Ascending aorta (tissue), 2 donors: ENCODE measurements at regions not wholly inside any gene's neighbourhood (a gene's known extent, or its start where the extent isn't known, plus 50 kb on each side); places are given as distances from the start of the nearest gene placed in this dataset.

Source experiments
- DNase-seq, 2 donors: peaks; one replicate each; pipeline ENCODE4 v3.0.0-alpha.2; 2019; ENCODE audit warnings: low spot score in 2 of 2
- H3K27ac ChIP-seq, 2 donors: fragments of 200-600 bp; sonication (generic); one replicate each; pipeline ENCODE4 v1.5.1; 2016 to 2017; ENCODE audit warnings: mild to moderate bottlenecking in 1 of 2
- H3K27me3 ChIP-seq: fragments of 200-600 bp; sonication (generic); one replicate; pipeline ENCODE4 v1.5.1; 2017
- H3K36me3 ChIP-seq, 2 donors: fragments of 200-600 bp; sonication (generic); one replicate each; pipeline ENCODE4 v1.5.1; 2016
- H3K4me1 ChIP-seq, 2 donors: fragments of 200-600 bp; sonication (generic); one replicate each; pipeline ENCODE4 v1.5.1; 2016 to 2017; ENCODE audit warnings: mild to moderate bottlenecking in 1 of 2
- H3K4me3 ChIP-seq, 2 donors: fragments of 200-600 bp; sonication (generic); one replicate each; pipeline ENCODE4 v1.5.1; 2016 to 2017; ENCODE audit warnings: mild to moderate bottlenecking in 1 of 2
- H3K9me3 ChIP-seq, 2 donors: fragments of 200-600 bp; sonication (generic); one replicate each; pipeline ENCODE4 v1.5.1; 2016
- CTCF ChIP-seq, 3 experiments: fragments of 200-600 bp in 2 of 3; fragments of 450-650 bp in 1 of 3; sonication (generic) in 2 of 3; IDR thresholded peaks; one replicate each; pipeline ENCODE4 v1.5.1; 2016 to 2019; ENCODE audit warnings: antibody characterized with exemption in 3 of 3, mild to moderate bottlenecking in 1 of 3, moderate library complexity in 1 of 3
- intact Hi-C: fragments of 100-400 bp; cut with DNase I; formaldehyde crosslinking; loops from one replicate; pipeline ENCODE4 v1.15.1; 2023

DNA sequence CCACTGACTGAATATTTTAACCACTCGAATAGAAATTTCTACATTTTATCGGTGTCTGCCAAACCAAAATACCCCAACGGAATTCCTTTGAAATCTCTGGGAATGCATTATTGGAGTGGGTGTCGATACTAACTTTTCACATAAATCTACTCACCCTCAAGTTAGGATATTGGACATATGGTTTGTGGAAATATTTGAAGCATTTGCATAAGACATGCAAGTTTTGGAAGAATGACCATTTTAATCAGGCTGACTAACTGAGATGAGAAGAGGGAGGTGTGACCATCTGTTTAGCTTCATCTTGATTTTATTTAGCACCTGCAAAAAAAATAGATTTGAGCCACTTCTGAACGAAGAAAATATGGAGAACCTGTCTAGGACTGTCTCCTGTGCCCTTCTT, 61.2 kb downstream of the KLF6 start:
- H3K36me3 ChIP-seq, result no peaks in the 10 kb centered on the region
- no peaks in the 10 kb centered on the region for H3K9me3 ChIP-seq
- no peak for TF ChIP-seq CTCF (IDR thresholded peaks at IDR 0.05)
- H3K4me1 ChIP-seq, result no peaks in the 10 kb centered on the region
- H3K27me3 ChIP-seq, result no peaks in the 10 kb centered on the region
- no peak overlapping the region for H3K27ac ChIP-seq
- no peak overlapping the region for H3K4me3 ChIP-seq
- intact Hi-C loops, result no loop called here
- no peak for DNase-seq

GRCh38 chr10:3720228-3721019, 64.6 kb downstream of the KLF6 start:
- no peaks in the 10 kb centered on the region for H3K27me3 ChIP-seq
- intact Hi-C loops, result no loop called here
- no peaks in the 10 kb centered on the region for H3K4me1 ChIP-seq
- H3K9me3 ChIP-seq, result no peaks in the 10 kb centered on the region
- H3K4me3 ChIP-seq, result no peak overlapping the region
- no peak for TF ChIP-seq CTCF (IDR thresholded peaks at IDR 0.05)
- H3K27ac ChIP-seq, result no peak overlapping the region
- no peaks in the 10 kb centered on the region for H3K36me3 ChIP-seq
- DNase-seq, result peak in 1 of 2 donors; percentile 77

DNA sequence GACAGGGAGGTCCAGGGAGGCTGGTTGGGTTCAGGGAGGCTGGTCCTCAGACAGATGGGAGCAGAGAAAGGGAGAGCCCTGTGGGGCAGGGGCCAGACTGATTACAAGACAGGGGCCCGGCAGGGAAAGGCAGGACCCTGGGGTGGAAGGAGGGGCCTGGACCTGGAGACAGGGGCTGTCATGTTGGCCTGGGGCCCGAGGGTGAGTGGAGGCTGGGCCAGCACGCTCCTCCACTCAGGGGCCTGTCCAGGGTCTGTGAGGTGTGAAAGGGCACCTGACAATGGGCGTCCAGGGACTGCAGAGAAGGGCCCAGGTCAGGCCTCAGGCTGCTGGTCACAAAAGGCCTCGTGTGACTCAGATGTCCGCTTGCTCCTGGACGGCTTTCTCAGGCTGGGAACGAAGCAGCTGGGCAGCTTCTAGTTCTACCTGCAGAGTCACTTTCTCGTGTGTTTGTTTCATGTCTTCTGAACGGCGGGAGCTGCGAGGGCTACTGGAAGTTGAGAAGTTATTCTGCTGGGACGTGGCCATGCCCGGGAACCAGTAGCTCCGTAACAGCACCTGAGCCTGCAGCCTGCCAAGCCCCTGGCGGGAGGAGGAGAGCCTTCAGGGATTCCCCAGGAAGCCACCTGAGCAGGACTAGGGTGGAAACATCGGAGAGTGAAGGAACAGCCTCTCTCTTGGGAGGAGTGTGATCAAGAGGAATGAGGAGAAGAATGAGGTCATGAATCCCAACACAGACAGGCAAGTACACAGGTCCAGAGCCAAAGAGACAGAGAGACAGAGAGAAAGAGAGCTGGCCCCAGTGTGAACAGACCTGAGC, 65.8 kb downstream of the KLF6 start:
- no peaks in the 10 kb centered on the region for H3K27me3 ChIP-seq
- no peaks in the 10 kb centered on the region for H3K9me3 ChIP-seq
- intact Hi-C loops, result no loop called here
- no peak overlapping the region for H3K27ac ChIP-seq
- H3K4me3 ChIP-seq, result no peak overlapping the region
- DNase-seq, result no peak
- no peak for TF ChIP-seq CTCF (IDR thresholded peaks at IDR 0.05)
- no peaks in the 10 kb centered on the region for H3K36me3 ChIP-seq
- H3K4me1 ChIP-seq, result no peaks in the 10 kb centered on the region

DNA sequence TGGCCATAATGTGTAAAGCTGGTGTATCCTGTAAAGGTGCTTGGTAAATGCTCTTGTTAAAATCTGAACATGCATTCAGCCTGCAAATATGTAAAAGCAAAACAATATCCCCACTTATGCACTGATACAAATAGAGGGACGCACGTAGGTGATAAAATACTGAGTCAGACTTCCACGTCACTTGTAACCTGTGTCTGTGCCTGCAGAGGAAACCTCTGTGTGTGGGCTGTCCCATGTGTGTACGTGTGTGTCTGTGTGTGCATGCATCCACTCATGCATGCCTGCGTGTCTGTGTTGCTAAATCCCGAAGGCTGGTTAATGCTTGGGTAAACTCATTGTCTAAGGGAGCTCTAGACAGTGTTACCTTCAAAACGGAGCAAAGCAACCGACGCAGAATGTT, 68.9 kb downstream of the KLF6 start:
- H3K4me3 ChIP-seq, result no peak overlapping the region
- no peak for DNase-seq

GRCh38 chr10:3714967-3715366, 70.0 kb downstream of the KLF6 start:
- peaks cover 0 to 8% of the 10 kb centered on the region in 2 donors for H3K9me3 ChIP-seq
- no peaks in the 10 kb centered on the region for H3K36me3 ChIP-seq
- intact Hi-C loops, result no loop called here
- no peak overlapping the region for H3K27ac ChIP-seq
- H3K4me1 ChIP-seq, result no peaks in the 10 kb centered on the region
- no peaks in the 10 kb centered on the region for H3K27me3 ChIP-seq
- DNase-seq, result no peak
- no peak for TF ChIP-seq CTCF (IDR thresholded peaks at IDR 0.05)
- H3K4me3 ChIP-seq, result no peak overlapping the region

More for the DNA sequence above, 68.9 kb downstream of the KLF6 start:
- Histone ChIP-seq H3K9me3 (peaks cover 0 to 6% of the 10 kb centered on the region in 2 donors), H3K4me1 (no peaks in the 10 kb centered on the region), H3K27me3 (no peaks in the 10 kb centered on the region), H3K36me3 (no peaks in the 10 kb centered on the region), H3K27ac (no peak overlapping the region)
- TF ChIP-seq CTCF (IDR thresholded peaks at IDR 0.05), result no peak
- intact Hi-C loops, result no loop called here
